OCI-LY3 (cell line): ENCODE measurements at regions not wholly inside any gene's neighbourhood (a gene's known extent, or its start where the extent isn't known, plus 50 kb on each side); places are given as distances from the start of the nearest gene placed in this dataset.

Experiments used
- EZH2phosphoT487 ChIP-seq: fragments of 200-600 bp; shearing (Covaris generic); IDR thresholded peaks from 2 replicates; pipeline ENCODE4 v1.6.1; 2018; ENCODE audit warnings: antibody characterized with exemption, mixed run types, low read depth
- TF ChIP-seq, protein P1 (sequence below): fragments of 200-600, 300-600 bp; sonication (generic); IDR thresholded peaks from 2 replicates; pipeline ENCODE4 v1.5.1; 2014; ENCODE audit warnings: antibody characterized with exemption, low read length, low read depth

DNA sequence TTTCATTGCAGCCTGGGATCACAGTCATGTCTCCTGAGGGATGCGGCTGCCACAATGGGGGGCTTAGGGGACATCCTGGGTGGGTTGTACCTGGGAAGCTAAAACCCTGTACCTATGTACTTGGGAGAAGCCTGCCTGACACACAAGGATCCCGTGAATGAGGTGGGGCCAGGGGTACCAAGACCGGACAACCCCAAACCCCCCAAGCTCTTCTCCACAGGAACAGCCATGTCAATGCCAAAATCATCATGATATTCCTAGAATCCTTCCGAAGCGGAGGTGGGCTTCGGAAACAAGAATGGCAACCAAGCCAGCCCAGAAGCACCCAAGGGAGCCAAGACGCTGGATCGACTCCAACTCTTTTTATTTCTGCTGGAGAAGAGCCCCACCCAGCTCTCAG, 260.3 kb upstream of the TCERG1L start:
- TF ChIP-seq, protein P1, sequence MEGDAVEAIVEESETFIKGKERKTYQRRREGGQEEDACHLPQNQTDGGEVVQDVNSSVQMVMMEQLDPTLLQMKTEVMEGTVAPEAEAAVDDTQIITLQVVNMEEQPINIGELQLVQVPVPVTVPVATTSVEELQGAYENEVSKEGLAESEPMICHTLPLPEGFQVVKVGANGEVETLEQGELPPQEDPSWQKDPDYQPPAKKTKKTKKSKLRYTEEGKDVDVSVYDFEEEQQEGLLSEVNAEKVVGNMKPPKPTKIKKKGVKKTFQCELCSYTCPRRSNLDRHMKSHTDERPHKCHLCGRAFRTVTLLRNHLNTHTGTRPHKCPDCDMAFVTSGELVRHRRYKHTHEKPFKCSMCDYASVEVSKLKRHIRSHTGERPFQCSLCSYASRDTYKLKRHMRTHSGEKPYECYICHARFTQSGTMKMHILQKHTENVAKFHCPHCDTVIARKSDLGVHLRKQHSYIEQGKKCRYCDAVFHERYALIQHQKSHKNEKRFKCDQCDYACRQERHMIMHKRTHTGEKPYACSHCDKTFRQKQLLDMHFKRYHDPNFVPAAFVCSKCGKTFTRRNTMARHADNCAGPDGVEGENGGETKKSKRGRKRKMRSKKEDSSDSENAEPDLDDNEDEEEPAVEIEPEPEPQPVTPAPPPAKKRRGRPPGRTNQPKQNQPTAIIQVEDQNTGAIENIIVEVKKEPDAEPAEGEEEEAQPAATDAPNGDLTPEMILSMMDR: no peak
- TF ChIP-seq EZH2phosphoT487: no peak
